Activated CD4-positive, alpha-beta T cell treated with anti-CD3 and anti-CD28 coated beads, Interleukin-2, amount 50 U/mL, for 48 hours (primary cell): ENCODE measurements at regions not wholly inside any gene's neighbourhood (a gene's known extent, or its start where the extent isn't known, plus 50 kb on each side); places are given as distances from the start of the nearest gene placed in this dataset.
"Not testable (repeated sequence)": the region's sequence is repeated elsewhere in the genome, so short reads cannot be mapped to it uniquely, and the experiment has no call there.

ENCODE experiments used
- DNase-seq, 2 experiments: peaks; one replicate each; pipeline ENCODE4 v3.0.0-alpha.2; 2020

DNA sequence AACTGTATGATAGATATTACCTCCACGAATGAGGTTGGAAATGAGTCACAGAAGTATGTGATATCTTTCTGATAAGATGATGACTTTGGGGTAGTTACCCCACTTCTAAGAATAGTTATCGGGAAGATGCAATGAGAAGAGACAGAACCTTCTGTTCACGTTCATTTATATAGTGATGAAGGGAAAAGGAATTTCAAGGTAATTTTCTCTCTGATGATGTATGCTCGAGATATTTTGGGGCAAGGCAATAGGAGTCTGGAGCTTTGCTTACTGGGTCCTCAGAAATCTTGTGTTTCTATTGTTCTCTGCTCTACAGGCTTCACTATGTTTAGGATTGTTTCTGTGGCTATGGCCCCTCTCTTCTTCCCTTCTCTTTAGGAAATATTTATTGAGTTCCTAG lies 1389.6 kb downstream of the CDH8 start:
- no peak for DNase-seq

DNA sequence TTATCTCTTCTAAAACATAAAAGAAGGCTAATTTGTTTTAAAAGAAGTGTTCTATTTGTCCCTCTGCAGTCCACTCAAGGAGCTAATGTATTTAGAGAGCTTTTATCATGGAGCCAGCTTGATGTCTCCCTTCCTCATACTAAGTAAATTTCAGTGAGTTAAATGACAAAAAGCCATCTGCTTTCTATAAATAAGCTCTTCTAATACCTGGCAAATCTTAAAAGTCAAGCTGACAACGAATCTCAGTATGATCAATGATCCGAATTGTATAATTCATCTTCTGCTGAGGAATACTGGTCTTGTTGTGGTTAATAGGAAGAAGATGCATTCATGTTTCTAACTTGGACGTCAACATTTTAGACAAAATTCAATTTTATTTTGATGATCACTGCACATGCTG lies 1390.7 kb downstream of the CDH8 start:
- DNase-seq = no peak

DNA sequence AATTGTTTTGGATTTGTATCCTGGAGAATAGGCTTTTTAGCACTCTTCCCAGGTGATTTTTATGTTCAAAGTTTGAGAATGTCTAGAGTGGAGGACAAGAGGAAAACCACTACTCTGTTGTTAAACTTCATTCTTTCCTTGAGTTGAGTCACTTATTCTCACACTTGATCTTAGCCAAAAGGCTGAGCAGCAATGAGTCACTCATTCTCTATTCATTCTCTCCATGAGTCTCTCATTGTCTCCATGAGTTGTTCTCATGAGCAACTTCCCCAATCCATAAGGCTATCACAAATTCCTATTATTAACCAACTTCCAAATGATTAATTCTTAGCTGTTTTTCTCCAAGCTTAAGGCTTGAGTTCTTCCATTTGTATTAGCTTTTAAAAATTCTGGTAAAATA lies 1393.3 kb downstream of the CDH8 start:
- no peak for DNase-seq

DNA sequence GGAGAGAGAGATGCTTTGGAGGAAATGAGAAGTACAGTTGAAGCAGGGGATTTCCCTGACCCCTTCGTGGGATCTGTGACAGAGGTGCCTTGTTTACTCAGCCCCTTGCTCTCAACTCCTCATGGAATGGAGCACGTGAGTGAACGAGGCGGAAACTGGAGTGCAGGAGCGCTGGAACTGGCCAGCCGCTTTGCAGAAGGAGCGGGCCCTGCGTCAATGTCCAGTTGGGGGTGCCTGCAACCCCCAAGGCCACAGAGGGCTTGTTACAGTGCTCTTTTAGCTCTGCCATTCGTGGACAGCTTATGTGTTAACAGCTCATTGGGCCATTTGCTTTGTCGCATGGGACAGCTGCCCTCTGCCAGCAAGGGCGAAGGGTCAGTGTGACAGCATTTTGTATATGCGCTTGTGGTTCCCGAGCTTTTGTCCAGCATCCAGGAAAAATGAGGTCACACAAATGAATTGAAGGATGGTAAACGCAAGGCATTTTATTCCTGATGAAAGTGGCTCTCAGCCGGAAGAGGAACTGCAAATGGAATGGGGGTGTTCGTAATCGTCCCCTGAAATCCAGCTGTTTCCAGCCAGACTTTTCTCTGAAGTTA lies 1395.1 kb downstream of the CDH8 start:
- no peak for DNase-seq

DNA sequence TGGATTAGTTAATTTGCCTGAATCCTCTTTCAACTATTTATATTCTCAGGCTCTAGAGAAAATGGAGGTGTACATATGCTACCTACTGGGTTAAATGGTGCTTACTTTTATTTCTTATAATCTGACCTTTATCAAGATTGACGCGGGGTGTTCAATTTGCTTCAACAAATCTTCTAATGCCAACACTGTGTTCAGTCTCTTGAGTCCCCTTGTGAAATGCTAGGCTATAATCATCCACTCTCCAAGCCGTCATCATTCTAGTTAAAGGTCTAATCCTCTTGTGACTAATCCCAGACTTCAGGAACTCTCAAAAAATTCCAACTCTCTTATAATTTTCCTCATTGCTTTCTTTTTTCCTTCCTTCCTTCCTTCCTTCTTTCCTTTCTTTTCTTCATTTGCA lies 1396.2 kb downstream of the CDH8 start:
- no peak for DNase-seq

DNA sequence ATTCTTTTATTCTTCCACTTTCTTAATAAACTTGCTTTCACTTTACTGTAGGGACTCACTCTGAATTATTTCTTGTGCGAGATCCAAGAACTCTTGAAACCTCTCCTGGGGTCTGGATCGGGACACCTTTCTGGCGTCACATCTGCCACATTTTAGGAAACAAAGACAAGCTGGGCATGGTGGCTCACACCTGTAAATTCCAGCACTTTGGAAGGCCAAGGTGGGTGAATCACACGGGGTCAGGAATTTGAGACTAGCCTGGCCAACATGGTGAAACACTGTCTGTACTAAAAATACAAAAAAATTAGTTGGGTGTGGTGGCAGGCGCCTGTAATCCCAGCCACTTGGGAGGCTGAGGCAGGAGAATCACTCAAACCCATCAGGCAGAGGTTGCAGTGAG lies 1399.6 kb downstream of the CDH8 start:
- not testable (repeated sequence) for DNase-seq

DNA sequence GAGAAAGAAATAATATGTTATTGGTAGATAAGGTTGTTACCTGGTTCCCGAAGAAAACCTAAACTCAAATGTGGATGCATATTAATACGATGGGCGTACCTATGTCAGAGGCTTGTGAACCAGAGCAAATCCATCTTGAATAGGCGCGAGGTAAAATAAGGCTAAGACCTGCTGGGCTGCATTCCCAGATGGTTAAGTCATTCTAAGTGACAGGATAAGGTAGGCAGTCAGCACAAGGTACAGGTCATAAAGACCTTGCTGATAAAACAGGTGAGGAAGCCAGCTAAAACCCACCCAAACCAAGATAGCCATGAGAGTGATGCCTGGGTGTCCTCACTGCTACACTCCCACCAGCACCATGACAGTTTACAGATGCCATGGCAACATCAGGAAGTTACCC lies 1400.1 kb downstream of the CDH8 start:
- DNase-seq = no peak

DNA sequence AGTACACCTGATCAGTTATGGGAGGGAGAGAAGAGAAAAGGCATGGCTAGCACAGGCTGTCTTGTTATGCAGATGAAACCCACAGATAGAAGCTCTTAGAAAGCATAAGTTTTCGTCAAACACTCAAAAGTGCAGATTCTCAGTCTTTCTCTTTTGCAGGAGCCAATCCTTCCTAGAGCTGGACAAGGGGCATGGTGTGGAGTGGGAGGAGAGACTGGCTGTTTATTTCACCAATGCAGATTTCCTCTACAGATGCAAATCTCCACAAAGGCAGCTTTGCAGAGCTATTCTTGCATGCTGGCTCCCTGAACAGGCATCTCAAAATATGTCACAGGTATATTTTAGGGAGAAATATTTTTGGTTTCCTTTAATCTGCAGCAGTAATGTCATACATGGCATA lies 1400.7 kb downstream of the CDH8 start:
- DNase-seq = no peak

DNA sequence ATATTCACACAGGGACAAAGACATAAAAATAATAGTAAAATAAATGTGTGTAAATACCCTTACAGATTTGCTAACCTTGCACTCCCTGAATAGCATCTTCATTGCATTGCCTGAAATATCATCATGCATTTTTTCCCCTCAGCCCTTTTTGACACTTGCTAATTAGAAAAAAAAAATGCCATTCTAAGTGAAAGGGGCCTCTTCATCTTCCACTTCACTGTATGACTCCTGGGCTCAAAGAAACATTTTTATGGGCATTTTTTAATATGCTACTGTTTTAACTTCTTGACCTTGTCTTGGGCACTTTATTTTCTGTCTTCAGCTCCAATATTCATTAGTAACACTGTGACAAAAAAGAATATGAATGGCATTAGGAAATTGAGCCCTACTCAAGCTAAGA lies 1424.4 kb downstream of the CDH8 start:
- DNase-seq = no peak

DNA sequence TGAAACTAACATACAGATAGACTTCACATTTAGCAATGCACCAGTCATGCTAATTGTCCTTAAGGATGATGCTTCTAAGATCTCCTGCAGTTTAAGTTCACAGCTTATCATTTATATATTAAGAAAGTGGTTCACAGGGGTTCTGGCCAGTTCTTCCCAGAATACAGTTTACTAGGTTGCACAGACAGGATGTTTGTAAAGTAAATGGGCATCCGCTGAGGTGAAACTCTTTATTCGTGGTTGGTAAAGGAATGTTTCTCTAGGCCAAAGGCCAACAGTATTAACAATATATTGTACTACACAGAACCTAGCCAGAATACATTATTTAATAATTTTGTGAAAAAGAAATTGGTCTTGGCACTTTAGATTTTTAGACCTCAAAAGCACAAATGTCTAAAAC lies 1427.3 kb downstream of the CDH8 start:
- no peak for DNase-seq

DNA sequence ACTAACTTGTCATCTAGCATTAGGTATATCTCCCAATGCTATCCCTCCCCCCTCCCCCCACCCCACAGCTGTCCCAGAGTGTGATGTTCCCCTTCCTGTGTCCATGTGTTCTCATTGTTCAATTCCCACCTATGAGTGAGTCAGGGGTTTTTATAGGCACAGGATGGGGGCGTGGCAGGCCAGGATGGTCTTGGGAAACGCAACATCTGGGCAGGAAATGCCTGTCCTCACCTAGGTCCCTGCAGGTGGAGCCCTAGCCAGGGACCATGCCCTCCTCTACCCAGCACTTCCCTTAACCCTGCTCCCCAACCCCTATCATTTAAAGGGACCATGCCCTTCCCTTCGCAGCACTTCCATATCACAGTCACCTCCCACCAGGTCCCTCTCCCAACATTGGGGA lies 1430.6 kb downstream of the CDH8 start:
- not testable (repeated sequence) for DNase-seq

DNA sequence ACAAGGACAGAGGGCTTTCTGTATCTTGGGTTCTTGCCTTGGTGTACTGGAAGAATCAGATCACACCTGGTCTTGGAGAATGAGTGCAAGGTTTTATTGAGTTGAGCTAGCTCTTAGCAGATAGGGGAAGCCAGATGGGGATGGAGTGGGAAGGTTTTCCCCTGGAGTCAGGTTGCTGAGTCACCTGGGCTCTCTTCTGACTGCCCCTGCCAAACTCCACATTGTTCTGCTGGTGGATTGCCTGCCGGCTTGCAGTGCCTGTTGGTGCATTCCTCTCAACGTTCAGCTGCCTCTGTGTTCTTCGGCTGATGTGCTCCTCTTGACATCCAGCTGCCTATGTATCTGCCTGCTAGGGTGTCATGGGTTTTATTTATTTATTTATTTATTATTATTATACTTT lies 1431.1 kb downstream of the CDH8 start:
- no peak for DNase-seq

DNA sequence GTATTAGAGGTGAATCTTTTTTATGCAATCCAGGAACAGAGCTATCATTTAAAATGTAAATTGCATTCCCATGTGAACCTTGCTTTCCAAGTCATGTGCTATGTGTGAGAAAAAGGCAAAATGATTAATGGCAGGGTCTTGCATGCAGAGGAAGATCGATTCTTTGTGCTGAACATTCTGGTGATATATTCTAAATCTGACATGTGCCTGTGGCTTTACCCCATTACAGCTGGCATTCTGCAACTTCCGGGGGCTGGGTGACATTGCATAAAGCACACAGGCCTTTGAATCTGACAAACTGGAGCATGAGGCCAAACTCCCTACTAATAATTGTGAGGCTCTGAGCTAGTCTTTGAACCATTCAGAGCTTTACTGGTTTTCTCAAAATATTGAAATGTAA lies 1449.7 kb downstream of the CDH8 start:
- DNase-seq = no peak

DNA sequence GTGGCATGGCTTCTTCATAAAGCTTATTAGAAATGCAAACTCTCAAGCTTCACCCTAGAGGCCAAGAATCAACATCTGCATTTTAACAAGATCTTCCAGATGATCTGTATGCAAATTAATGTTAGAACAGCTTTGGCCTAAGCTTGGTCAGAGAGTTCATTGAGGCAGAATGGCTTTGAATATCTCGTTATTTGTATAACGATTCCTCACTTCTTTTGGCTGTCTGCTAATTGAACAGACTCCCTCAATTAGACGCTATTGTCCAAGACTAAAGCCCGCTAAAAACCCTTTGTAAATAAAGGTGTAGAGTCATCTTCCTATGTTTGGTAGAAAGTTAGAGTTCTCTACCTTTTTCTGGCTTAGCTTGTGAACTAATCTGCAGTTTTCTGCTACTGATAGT lies 1453.7 kb downstream of the CDH8 start:
- DNase-seq = no peak

DNA sequence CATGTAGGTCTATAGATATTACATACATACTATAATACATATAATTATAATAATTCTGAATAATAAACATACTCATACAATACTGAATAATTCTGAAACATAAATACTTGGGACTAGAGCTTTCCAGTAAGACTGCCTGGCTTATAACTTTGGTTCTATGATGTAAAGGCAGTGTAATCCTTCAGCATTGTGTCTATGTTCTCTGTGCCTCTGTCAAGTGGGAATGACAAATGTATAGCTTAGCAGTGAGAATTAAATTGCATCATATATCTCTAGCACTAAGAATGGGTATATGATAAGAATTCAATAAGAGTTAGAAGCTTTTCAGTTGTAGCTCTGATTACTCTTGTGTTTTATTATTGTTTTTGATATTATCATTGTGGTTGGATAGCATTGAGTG lies 1469.3 kb downstream of the CDH8 start:
- no peak for DNase-seq

DNA sequence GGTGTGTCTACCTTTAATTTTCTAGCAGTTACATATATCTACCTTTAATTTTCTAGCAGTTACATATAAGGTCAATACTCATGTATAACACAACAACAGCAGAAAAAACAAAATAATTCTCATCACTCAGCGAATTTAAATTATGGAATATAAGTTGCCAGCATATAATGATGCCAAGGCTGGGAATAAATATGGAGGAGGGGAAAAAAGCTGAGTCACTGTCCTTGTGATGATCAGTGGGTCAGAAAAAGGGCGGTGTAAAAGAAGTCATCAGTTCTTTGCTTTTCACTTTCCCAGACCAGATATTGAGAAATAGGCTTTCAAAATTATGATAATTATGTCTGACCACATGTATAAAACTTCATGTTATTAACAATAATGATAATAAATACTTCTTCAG lies 1471.7 kb downstream of the CDH8 start:
- DNase-seq = no peak

DNA sequence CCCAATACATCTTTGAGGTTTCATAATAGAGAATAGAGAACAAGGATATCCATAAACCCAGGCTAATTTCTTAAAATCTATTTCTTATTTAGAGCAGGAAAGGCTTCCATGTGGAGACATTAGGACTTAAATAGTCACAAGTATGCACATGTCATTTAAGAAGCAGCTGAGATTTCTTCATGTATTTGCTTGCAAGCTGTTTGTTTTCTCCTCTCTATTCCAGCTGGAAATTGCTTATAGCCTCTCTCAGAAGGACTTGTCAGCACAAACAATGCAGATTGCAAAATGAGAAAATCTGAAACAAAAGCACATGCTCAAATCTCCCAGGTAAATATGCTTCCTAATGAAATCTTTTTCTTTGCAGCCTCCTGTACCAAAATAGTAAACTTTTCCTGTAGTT lies 1473.1 kb downstream of the CDH8 start:
- no peak for DNase-seq

DNA sequence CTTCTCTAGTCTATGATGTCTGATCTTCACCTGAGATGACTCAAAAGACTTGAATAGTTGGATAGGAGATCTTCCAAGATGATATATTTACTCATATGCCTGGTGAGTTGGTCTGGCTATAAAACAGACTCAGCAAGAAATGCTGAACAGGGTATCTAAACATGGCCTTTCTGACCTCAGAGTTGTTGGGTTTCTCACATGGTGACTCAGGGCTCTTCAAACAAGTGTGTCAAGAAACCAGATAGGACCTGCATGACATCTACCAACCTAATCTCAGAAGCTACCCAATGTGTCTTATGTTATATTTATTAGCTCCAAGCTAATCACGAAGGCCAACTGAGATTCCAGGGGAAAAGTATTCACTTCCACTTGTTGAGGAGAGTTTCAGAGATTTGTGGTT lies 1477.3 kb downstream of the CDH8 start:
- no peak for DNase-seq

DNA sequence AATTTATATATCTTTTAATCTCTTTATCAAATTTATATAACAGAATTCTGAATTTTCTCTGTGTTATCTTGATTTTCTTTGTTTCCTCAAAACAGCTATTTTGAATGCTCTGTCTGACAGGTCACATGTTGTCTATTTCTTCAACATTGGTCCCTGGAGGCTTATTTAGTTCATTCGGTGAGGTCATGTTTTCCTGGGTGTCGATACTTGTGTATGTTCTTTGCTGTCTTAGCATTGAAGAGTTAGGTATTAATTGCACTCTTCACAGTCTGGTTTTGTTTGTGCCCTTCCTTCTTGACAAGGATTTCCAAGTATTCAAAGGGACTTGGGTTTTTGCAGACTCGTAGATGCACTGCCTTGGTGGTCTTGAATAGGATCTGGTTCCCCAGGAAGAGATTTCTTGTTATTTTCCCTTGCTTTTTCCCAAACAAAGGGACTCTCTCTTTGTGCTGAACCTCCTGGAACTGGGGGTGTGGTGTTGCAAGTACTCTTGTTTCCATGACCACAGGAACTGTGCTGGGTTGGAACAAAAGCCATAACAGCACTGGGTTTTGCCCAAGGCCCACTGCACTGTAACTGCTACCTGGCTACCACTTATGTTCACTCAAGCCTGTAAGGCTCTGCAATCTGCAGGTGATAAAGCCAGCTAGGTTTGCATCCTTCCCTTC lies 1483.0 kb downstream of the CDH8 start:
- no peak for DNase-seq

DNA sequence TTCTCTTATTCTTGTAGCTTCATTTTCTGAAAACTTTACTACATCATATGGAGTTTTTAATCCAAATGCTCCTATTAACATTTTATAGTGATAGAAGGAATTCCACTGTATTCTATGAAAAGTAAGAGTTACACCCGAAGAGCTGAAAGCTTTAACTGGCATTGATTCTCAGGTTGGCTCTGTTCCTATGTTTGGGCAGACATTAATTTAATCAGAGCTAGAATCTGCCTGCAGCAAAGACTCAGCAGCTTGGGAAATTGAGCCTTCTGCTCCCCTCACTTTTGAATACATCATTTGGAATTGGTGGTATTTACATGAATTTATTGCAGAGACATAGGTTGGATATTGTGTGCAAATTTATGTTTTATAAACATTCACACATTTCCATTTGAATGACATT lies 1494.7 kb downstream of the CDH8 start:
- DNase-seq = no peak

DNA sequence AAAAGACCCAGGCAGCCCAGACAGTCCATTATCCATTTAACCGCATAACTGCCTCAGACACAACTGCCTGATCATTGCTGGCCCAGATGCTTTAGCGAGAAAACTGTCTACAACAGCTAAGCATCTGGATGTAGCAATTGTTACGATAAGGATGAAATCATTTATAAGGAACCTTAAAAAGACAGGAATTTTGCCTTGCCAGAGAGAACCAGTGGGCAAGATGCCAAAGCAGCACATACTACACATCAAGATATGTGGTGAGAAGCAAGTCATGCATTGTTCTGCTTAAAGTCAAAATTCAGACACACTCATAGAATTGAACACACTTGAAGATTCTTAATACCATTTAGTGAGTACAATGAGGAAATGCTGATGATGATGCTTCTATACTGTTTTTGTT lies 1525.3 kb downstream of the CDH8 start:
- DNase-seq = no peak

DNA sequence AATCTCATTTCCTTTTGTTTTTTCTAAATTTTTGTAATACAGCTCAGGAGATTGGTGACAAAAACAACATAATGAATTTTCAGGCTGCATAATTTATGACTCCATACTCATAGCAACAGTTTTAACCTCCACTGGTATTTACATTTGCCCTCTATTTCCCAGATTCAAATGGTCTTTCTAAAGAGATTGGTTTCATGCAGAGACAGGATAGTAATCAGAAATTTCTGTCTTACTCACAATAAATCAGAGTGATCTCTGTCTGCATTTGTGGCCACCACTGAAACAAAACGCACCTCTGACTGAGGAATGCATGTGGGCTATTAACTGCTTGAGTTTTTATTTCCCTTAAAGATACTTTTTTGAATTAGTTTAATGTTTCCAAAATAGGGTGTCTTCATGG lies 1526.0 kb downstream of the CDH8 start:
- no peak for DNase-seq

DNA sequence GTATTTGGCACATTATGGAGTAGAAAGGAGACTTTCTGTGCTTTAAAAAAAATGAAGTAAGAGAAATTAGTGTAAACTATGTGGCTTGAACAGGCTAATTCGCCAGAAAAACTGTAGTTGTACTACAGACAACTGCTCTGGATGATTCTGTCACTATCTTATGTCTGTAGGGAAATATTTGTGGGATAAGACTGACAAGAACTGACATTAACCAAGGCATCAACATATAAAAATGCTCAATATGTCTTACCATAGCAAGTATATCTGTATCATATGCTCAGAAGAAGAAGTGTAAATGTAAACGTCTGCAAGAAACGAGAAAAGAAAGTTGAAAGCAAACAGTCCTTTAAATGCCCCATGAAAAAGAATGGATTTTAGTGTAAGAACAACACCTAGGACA lies 1545.0 kb downstream of the CDH8 start:
- no peak for DNase-seq

DNA sequence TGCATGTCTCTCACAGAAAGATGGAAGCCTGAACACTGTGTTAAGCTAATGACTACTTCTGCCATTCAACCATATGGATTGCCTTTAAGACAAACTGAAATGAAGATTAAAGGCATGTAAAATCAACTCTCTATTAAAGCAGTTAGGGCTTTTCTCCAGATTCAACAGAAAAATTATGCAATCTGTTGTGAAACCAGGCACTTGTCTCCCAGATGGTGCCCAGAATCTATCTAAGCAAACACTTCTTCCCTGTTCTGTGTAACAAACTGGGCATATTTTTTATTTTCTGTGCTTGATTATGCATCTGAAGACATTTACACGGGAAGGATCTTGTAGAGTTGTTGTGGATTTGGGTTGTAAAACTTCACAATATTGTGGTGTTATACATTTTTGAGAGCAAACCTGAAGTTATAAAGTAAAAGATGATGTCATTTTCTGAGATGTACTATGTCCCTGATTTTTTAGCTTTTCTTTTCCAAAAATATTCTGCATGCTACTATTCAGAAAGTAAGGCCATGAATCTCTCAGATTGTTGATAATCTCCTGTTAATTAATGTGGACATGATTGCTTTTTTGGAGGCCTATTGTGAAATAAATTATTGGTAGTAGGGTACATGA lies 1550.3 kb downstream of the CDH8 start:
- DNase-seq = no peak

DNA sequence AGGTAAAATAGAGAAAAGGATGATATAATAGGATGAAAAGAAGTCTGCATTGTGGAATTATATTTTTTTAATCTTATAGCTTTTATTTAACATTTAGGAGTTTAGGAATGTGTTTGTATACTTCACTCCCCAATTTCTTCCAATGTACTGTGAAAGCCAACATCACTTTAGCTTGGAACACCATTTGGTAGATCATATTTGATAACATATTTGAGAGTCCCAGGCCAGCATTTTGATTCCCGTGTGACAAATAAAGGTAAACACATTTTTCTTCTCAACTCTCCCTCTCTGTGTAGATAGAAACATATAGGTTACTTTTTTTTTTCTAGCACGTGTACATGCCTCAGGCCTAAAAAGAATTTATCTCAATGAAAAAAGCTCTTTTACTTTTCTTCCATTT lies 1551.3 kb downstream of the CDH8 start:
- DNase-seq = no peak
